ENCODE measurements at regions not wholly inside any gene's neighbourhood (a gene's known extent, or its start where the extent isn't known, plus 50 kb on each side); places are given as distances from the start of the nearest gene placed in this dataset.

- H3K36me3 Mint-ChIP-seq = no peaks in the 10 kb centered on the region
- H3K4me1 Mint-ChIP-seq (ENCODE audit: unreplicated experiment) = no peaks in the 10 kb centered on the region
- H3K9me3 Mint-ChIP-seq = peaks cover 12% of the 10 kb centered on the region
- no peak for TF ChIP-seq CTCF (conservative IDR thresholded peaks at IDR 0.05)
- no peak overlapping the region for H3K4me3 Mint-ChIP-seq
- H3K27ac Mint-ChIP-seq = no peak overlapping the region
- DNase-seq (ENCODE audit: extremely low spot score, unreplicated experiment) = no peak
- H3K27me3 Mint-ChIP-seq = no peaks in the 10 kb centered on the region
Observed at GRCh38 chr11:91187314-91187713, 964.5 kb upstream of the CHORDC1 start.

GRCh38 chr11:91178366-91178765 lies 955.5 kb upstream of the CHORDC1 start:
- Mint-ChIP-seq H3K4me3 (no peak overlapping the region), H3K27me3 (no peaks in the 10 kb centered on the region), H3K36me3 (no peaks in the 10 kb centered on the region), H3K9me3 (peaks cover 11% of the 10 kb centered on the region), H3K4me1 (ENCODE audit: unreplicated experiment) (no peaks in the 10 kb centered on the region), H3K27ac (no peak overlapping the region)
- no peak for DNase-seq (ENCODE audit: extremely low spot score, unreplicated experiment)
- no peak for TF ChIP-seq CTCF (conservative IDR thresholded peaks at IDR 0.05)

- no peaks in the 10 kb centered on the region for H3K4me1 Mint-ChIP-seq (ENCODE audit: unreplicated experiment)
- no peak overlapping the region for H3K27ac Mint-ChIP-seq
- no peak overlapping the region for H3K4me3 Mint-ChIP-seq
- peaks cover 4% of the 10 kb centered on the region for H3K36me3 Mint-ChIP-seq
- no peak for TF ChIP-seq CTCF (conservative IDR thresholded peaks at IDR 0.05)
- no peaks in the 10 kb centered on the region for H3K27me3 Mint-ChIP-seq
- DNase-seq (ENCODE audit: extremely low spot score, unreplicated experiment) = no peak
- H3K9me3 Mint-ChIP-seq = peaks cover 9% of the 10 kb centered on the region
Observed at GRCh38 chr11:91174734-91175133, 951.9 kb upstream of the CHORDC1 start.

- Mint-ChIP-seq H3K4me3 (no peak overlapping the region), H3K4me1 (ENCODE audit: unreplicated experiment) (no peaks in the 10 kb centered on the region), H3K9me3 (peaks cover 9% of the 10 kb centered on the region), H3K27ac (no peak overlapping the region), H3K27me3 (no peaks in the 10 kb centered on the region), H3K36me3 (peaks cover 4% of the 10 kb centered on the region)
- no peak for DNase-seq (ENCODE audit: extremely low spot score, unreplicated experiment)
- no peak for TF ChIP-seq CTCF (conservative IDR thresholded peaks at IDR 0.05)
Observed at GRCh38 chr11:91174193-91174592, 951.3 kb upstream of the CHORDC1 start.

GRCh38 chr11:91173701-91174100 lies 950.9 kb upstream of the CHORDC1 start:
- H3K4me1 Mint-ChIP-seq (ENCODE audit: unreplicated experiment) = no peaks in the 10 kb centered on the region
- no peak overlapping the region for H3K27ac Mint-ChIP-seq
- H3K4me3 Mint-ChIP-seq = no peak overlapping the region
- no peak for TF ChIP-seq CTCF (conservative IDR thresholded peaks at IDR 0.05)
- peaks cover 4% of the 10 kb centered on the region for H3K36me3 Mint-ChIP-seq
- DNase-seq (ENCODE audit: extremely low spot score, unreplicated experiment) = no peak
- no peaks in the 10 kb centered on the region for H3K27me3 Mint-ChIP-seq
- H3K9me3 Mint-ChIP-seq = peaks cover 9% of the 10 kb centered on the region

- H3K4me1 Mint-ChIP-seq (ENCODE audit: unreplicated experiment) = no peaks in the 10 kb centered on the region
Observed at GRCh38 chr11:91170711-91171110, 947.9 kb upstream of the CHORDC1 start.

More at GRCh38 chr11:91170711-91171110, 947.9 kb upstream of the CHORDC1 start:
- no peak for TF ChIP-seq CTCF (conservative IDR thresholded peaks at IDR 0.05)
- H3K27me3 Mint-ChIP-seq = no peaks in the 10 kb centered on the region
- H3K4me3 Mint-ChIP-seq = no peak overlapping the region
- no peak for DNase-seq (ENCODE audit: extremely low spot score, unreplicated experiment)
- peaks cover 4% of the 10 kb centered on the region for H3K36me3 Mint-ChIP-seq
- peaks cover 9% of the 10 kb centered on the region for H3K9me3 Mint-ChIP-seq
- no peak overlapping the region for H3K27ac Mint-ChIP-seq

Measured in type B pancreatic cell (in vitro differentiated cells).